GOT3 (cell line): ENCODE measurements at regions not wholly inside any gene's neighbourhood (a gene's known extent, or its start where the extent isn't known, plus 50 kb on each side); places are given as distances from the start of the nearest gene placed in this dataset.
A peak's percentile ranks its signal among the peaks of the same experiment; 100 is the strongest.
"Not testable (repeated sequence)": the region's sequence is repeated elsewhere in the genome, so short reads cannot be mapped to it uniquely, and the experiment has no call there.

Source experiments
- DNase-seq: peaks from one replicate; lab custom pipeline; 2025; ENCODE audit warnings: mixed read lengths; lab: John Stamatoyannopoulos, UW

DNA sequence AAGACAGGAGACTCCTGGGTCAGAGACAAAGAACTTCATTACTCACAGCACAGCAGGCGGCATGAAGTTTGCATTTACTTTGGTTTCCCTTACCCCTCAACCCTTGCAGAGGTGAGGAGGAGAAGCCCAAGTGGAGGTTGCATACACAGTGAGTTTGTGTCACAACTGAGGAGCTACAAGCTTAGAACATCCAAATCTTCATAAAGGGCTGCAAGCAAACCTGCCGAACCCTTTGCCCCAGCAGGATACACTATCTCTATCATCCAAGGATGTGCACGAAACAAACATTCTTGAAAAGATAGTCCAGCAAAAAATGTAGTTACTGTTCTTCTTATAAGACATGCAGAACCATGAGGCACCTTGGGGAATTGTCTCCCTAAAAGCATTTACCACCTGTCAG, 493.5 kb downstream of the SETD4 start:
- no peak for DNase-seq

DNA sequence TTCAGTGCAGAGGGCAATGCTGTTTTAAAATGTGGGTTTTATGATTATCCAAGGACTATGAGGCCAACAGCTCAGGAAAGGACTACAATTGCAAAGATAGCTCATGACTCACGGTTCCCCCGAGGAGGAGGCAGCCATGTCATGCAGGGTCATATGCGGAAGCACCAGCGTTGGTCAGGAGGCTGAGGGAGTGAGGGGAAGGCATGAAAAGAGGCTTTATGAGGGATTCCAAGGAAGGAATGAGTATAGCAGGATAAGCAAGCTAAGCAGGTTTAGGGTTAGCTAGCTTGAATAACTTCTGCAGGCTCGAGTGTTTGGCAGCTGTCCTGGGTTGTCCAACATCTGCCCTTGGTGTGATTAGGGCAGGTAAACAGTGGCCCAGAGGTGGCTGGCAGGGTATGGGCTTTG, 495.1 kb downstream of the SETD4 start:
- peak; percentile 22 for DNase-seq

DNA sequence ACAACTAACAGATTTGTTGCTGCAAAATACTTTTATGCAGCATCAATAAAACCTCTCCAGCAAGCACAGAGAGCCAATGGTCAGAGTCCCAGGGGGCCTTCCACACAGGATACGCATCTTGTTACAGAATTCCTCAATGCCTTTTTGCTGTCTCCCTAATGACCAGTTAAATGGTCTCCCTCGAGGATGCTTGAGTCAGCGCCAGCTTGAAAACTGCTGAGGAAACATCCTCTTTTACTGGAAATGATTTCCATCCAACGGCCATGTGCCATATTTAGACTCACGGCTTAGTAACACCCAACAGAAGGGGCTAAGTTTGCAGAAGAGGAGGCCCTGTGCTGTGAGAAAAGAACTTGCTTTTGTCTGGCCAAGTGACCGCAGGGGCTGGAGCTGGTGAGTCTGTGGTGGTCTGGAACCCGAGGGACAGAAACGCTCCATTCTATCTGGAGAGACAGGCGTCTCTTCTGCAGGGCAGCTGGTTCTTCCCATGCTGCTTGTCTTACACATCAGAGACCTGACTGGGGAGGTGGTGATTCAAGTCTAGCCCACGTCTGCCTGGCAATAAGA, 496.4 kb downstream of the SETD4 start:
- peak; percentile 70 for DNase-seq

DNA sequence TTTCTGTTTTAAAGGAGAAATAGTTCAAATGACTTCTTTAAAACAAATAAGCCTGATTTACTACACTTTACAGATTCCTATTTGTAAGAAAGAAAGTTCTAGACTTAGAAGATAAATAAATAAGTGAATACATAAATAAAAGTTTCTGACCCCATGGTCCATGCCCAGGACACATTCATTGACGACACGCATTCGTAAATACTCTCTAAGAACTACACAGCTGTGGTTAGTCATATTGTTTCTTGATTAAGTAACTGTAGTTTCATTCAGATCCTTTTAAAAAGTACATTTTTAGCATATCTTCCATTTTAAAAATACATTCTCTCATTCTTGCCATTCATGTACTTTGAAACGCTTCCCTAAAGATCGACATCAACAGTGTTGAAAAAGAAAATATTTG, 497.4 kb downstream of the SETD4 start:
- DNase-seq: no peak

DNA sequence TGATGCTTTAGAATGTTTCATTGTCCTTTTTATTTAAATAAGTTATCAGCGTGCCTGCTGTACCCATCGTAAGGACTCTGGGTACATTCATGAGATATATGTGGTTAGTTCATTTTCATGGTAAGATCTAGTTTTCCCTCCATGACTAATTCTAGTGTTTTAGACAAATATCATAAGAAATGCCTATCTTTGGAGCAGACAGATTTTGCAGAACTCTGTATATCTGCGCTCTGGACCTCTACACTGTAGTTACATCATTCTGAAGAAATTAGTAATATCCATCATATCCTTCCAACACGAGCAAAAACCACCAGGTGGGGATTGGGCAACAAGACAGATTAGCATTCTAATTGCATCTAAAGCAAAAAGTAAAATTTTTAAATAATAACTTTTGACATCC, 499.2 kb downstream of the SETD4 start:
- DNase-seq: no peak

DNA sequence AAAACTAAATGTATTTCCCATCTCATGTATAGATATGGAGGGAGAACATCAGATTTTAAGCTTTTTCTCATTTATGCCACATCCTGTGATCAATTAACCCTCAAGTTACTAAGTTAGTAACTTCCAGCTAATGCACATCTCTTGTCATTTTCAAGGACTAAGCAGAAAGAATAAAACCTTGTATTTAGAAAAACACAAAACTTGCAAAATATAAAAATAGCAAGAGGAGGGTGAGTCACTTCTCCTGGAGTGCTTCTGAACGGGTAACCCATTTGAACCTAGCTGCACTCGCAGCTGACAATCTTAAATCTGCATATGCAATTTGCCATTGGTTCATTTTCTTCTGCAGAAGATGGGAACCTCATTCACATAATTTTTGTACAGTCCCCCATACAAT, 500.5 kb downstream of the SETD4 start:
- no peak for DNase-seq

DNA sequence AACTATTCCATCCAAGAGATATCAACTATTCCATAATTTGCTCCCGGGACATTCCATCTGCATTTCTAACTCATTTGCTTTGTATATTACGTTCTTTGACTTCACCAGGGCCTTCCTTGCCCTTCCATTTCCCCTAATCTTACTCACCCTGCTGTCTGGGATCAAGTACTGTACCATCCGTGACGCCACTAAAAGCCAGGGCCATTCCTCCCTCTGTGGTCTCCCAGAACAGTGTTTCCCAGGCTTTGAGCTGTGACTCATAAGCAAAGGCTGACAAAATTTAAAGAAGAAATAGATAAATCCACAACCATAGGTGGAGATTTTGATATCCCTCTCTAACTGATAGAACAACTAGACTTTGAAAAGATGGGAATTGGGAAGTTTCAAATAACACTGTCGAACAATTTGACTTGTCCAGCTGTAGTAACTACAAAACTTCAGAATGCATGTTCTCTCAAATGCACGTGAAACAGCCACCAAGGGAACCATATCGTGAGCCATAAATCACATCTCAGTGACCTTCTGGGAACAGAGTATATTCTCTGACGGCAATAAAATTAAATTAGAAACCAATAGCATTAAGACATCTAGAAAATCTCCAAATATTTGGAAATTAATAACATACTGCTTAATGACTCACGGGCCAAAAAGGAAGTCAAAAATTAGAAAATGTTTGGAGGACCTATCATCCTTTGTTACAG, 501.0 kb downstream of the SETD4 start:
- DNase-seq: no peak

DNA sequence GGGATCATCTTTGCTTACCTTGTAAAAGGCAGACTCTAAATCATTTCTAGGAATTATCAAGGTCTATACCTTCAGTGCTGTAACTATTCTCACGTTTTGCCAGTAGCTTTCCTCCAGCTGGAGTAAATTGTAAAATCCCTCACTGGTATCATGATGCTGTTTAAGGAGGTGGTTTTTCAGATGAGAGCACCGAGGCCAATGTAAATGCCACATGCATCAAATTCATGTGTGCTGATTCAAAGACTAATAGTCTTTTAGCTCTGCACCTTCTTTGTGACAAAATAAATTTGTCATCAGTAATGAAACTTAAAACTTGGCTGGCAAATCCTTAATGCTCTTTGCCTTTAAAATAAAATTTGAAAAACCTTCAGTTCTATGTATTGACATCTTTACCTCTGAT, 503.8 kb downstream of the SETD4 start:
- DNase-seq: no peak

DNA sequence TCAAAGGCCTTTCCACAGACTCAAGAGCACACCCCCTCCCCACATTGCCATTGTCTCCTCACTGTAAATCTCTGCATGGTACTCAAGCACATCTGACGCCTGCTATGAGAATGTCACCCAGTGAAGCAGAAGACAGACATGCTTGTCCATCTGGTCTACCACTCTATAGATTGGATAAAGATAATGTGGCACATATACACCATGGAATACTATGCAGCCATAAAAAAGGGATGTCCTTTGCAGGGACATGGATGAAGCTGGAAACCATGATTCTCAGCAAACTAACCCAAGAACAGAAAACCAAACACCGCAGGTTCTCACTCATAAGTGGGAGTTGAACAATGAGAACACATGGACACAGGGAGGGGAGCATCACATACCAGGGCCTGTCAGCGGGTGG, 503.4 kb upstream of the RUNX1 start:
- not testable (repeated sequence) for DNase-seq

DNA sequence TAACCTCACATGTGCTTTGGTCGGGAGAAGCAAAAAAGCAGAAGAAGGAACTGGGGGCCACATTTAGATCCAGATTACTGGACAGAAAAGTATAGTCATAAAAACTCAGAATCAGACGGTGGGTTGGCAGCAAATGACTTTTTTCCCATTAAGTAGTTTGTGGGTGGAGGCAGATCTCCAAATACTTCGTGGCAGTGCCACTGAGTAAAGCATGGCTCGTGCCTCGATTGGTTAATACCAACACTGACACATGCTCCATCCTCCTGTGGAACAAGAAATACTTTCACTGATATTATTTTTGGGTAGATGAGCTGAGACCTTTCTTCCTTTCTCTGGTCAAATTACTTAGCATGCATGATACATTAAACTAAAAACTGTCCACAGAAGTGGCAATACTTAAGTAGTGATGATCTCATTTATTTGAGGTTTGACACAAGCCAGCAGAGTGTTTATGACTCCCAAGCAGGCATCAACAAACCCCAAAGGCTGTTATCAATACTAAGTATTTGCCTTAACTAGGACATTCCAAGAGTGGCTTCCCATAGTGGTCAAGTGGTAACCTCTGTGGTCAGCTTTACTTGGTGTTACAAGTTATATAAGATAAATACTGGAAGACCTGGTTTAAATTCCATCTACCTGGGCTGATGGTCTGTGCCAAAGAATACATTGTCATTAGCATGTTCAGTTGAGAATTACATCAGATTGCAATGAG, 500.0 kb upstream of the RUNX1 start:
- no peak for DNase-seq

DNA sequence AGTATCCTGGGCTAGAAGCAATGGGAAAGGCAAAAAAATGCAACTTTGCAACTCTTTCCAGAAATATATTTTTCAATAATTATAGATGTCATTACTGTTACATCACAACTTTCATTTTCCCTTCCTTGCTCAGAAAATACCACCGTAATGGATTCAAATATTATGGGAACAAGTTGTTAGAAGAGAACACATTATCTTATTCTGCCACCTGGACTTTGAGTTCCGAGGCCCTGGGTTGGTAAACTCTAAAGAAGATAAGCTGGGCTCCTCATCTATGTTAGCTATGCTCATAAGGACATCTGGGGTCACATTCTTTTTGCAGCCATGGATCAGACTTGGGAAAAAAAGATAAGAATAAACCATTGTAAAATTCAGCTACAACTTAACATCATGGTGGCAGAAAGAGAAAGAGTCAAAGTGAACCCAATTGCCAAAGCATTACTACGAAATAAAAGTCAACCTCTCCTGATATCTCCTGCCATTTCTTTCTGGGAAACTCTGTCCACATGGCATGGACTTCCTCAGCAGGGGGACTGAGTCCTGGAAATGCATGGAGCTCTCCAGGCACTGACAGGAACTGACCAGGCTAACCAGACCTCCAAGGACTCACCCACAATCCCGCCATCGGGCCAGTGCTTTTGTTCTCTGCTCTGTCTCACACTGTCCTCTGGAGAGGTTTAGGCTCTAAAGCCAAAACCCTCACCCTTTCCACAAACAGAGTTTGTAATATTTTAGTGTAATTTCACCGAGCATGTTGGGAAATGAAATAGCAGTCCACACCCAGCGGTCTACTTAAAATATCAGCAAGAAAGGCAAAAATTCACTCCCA, 499.1 kb upstream of the RUNX1 start:
- no peak for DNase-seq

DNA sequence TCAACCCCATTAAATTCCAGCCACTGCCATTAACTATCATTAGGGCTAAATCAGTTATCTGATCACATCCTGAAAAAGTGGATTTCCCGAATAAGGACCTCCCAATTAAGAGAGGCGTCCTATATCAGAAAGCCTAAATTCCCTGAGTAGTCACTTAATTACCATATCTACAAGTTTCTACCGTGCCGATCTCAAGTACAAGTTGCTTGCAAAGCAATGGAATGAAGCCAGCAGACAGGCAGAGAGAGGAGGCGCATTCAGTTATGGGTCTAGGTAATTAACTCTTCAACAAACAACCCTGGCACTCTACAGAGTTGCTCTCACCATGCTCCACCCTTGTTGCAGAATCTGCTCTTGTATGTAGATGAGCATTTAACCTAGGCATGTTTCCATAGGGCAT, 494.6 kb upstream of the RUNX1 start:
- DNase-seq: no peak

DNA sequence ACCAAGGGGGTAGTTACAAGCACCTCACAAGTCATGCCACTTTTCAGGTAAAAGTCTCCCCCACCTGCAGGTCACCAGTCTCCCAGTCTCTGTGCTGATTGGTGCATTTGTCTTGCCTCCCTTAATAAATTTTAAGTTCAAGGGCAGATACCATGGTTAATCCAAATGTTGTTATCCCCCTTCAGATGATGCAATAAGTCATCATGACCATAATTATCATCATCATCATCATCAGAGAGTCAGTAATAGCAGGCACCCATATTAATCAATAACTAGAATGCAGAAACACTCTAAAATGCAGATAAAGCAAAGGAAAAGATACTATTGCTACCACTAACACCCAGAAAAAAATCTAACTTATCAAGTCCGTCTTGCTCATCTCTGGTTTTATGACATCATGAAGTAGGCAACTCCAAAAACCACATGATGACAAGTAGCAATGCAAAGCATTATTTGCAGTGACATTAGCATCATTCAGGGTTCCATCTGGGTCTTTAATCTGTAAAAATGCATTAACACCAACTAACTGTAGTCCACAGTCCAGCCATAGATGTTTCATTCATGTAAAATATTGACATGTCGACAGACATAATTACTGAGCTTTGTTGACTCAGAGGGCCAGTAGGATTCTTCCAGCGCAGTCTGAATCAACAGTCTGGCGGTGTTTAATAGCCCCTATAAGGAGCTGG, 492.0 kb upstream of the RUNX1 start:
- no peak for DNase-seq

DNA sequence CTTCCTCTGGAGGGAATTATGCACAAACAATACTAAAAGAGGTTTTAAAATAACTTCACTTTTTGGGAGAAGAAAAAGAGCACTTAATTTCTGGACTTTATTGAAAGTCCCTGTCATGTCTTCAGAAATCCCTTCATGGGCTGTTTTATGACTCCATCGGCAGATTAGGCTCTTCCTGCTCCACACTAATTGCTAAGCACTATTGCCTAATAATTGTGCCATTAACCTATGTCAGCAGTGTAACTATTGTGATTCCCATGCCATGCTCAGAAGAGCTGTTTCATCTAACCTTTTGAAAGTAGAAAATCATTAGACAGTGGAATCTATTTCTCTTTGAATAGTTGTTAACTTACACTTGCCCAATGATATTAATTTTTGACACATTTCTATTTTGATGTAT, 489.3 kb upstream of the RUNX1 start:
- no peak for DNase-seq

DNA sequence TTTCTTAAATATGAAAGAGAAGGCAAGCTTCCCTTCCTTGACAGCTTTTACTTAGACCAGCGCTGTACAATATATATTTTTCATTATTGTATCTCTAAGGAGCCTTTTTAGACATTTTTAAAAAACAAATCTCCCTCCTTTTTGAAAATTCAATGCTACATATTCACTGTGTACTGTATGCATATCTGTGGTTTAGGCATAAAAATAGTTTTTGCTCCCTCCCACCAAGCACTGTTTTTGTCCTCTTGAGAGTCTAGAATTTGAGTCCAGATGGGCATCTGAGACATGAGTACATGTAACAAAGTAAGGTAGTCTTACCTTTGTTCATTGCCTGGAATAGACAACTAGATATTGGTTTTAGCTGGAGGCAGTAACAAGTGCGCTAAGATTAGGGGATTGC, 488.5 kb upstream of the RUNX1 start:
- DNase-seq: no peak

DNA sequence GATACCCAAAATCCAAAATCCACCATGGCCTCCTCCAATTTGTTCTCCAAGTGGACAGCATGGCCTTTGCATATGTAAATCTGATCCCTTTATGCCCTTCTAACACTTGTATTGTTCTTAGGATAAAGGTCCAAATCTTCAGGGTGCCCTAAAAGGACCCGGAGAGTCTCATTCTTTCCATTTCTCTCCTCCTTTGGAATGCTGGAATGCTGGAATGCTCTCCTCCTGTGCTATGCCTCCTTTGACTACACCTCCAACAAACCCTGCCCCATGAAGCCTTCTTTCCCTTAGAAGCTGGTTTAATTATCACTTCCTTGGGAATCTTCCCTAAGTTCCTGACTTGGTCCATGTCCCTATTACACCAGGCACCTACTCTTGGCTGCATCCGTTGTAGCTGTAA, 484.8 kb upstream of the RUNX1 start:
- DNase-seq: no peak

DNA sequence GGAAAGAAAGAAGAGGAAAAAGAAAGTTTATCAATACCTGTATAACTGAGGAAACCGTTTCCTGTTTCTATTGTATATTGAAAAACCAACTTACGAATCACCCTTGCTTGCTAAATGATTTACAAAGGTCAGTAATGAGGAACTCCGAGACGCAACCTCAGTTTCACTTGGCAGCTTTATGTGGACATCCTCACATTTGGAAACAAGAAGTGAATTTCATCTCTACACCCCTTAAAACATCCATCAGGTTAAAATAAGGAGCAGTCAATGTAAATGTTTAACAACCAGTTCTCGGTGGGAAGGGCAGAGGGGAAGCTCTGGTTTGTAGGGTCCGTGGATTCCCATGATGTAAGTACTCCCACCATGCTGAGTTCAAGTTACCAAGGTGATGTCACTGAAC, 481.7 kb upstream of the RUNX1 start:
- DNase-seq: no peak

DNA sequence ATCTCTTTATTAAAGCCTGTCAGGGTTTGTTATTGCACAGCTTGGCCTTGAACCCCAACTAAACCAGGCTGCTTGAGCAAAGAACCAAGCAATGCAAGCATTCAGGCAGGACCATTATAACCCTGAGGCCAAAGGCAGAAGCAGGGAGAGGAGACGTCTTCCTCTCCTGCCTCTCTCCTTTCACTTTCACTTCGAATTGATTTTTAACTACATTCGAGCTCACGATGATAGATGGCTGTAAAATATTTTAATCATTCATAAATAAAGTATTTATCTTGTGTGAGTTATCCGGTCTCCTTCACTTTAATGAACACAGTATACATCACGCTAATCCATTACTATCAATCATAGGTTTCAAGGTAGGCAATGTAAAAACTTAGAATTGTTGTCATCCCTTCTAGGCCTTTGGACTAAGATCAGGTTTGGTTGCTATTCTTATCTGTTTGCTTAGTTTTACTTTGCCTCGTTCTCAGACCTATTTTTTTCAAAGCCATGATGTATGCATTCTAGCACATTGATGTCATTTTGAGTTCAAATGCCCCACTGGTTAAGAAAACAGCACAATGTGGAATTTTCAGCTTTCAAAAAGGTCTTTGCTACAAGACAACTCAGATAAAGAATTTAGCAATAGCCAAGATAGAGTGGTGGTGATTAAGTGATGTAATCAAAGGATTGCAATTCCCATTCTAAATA, 480.2 kb upstream of the RUNX1 start:
- no peak for DNase-seq

DNA sequence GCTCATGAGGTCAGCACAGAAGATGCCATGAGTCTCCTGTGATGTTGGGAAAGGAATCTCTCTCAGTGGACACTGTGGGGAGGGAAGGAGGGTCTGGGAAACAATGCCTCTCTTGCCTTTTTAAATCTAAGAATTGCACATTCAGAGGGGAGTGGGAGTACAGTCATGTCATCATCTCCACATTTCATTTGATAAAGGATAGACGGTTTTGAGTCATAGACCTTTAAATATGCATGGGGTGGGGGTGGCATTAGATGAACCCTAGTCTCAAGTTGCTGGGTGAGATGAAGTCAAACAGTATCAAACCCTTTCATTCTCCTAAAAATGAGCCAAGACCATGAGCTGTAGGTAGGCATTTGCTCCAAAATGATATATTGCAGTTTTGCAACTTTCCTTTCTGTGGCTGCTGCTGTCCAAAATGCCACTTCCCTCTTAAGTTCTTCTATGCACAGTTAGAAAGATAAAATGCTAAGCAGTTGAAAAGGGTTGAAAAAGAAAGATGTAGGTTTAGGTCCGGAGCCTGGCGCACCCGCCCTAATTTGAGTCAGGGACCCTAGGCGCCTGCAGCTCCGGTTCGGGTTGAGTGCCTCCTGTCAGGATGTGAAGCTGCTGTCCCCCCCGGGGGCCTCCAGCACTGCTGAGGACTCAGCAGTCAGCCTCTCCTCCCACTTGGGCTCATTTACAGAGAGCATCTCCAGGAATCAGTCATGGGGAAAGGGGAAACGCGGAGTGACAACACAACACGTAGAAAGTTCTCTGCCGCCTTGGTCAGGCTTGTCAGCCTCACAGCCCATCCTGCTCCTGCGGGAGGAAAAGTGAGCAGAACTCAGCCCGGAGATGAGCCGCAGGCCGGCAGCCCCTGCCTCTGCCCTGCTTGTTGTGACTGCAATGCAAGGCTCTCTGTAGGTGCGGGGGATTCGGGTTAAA, 479.3 kb upstream of the RUNX1 start:
- DNase-seq: no peak

DNA sequence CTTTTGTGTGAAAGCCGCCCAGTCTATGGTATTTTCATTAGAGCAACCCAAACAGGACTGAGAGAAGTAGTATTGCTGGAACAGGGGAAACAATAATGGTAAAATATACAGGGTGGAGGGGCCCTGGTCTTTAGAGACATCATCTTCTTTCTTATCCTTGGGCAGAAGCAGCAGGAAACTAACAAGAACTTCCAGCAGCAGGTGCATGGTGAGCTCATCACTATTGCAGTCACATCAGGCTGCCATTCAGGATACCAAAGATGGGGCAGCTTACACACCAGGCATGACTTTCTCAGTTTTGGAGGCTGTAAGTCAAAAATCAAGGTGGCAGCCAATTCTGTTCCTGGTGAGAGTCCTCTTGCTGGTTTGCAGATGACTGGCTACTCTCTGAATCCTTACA, 478.3 kb upstream of the RUNX1 start:
- DNase-seq: no peak
